H1 (cell line): ENCODE measurements at regions not wholly inside any gene's neighbourhood (a gene's known extent, or its start where the extent isn't known, plus 50 kb on each side); places are given as distances from the start of the nearest gene placed in this dataset.

Source experiments
- BACH1 ChIP-seq: IDR thresholded peaks from 2 replicates; pipeline ENCODE4 v1.6.1; 2012; ENCODE audit warnings: low read length, improper control_type of control experiment
- BRCA1 ChIP-seq: IDR thresholded peaks from 2 replicates; pipeline ENCODE4 v1.6.1; 2012; ENCODE audit warnings: low read depth, low read length, improper control_type of control experiment
- CBX8 ChIP-seq: fragments of 300-800, 300-1000 bp; sonication (generic); IDR thresholded peaks from 2 replicates; pipeline ENCODE4 v1.7.1; 2016; ENCODE audit warnings: low read depth, low read length, borderline replicate concordance
- HDAC2 ChIP-seq, 2 experiments: fragments of 300-600 bp in 1 of 2; sonication (generic) in 1 of 2; IDR thresholded peaks; 2 replicates each; pipeline ENCODE4 v1.6.1; 2011 to 2012; ENCODE audit warnings: low read depth in 2 of 2, low read length in 2 of 2, mild to moderate bottlenecking in 2 of 2, moderate library complexity in 2 of 2, borderline replicate concordance in 1 of 2, inconsistent platforms in 1 of 2
- HDAC6 ChIP-seq: IDR thresholded peaks from one replicate; pipeline ENCODE4 v1.7.1; 2012; ENCODE audit warnings: low read depth, mild to moderate bottlenecking, inconsistent platforms, low read length, moderate library complexity
- RAD21 ChIP-seq, 2 experiments: IDR thresholded peaks in 1 of 2; conservative IDR thresholded peaks in 1 of 2; 2 replicates each; pipeline ENCODE4 v1.6.1; 2011; ENCODE audit warnings: low read depth in 2 of 2, low read length in 2 of 2, improper control_type of control experiment in 1 of 2, inconsistent platforms in 1 of 2, mild to moderate bottlenecking in 1 of 2, moderate library complexity in 1 of 2
- SRF ChIP-seq: IDR thresholded peaks from 2 replicates; pipeline ENCODE4 v1.6.1; 2011; ENCODE audit warnings: mild to moderate bottlenecking, low read depth, low read length, moderate library complexity
- YY1 ChIP-seq: IDR thresholded peaks from 2 replicates; pipeline ENCODE4 v1.6.1; 2011; ENCODE audit warnings: low read depth, mild to moderate bottlenecking, low read length
- TF ChIP-seq, protein P1 (sequence below): fragments of 300-600 bp; sonication (generic); IDR thresholded peaks from 2 replicates; pipeline ENCODE4 v1.7.1; 2012; ENCODE audit warnings: low read length, moderate library complexity, mild to moderate bottlenecking, inconsistent platforms; ENCODE audit not compliant: insufficient replicate concordance
- TF ChIP-seq, protein P2 (sequence below): IDR thresholded peaks from 2 replicates; pipeline ENCODE4 v1.6.1; 2011; ENCODE audit warnings: low read length, improper control_type of control experiment

DNA sequence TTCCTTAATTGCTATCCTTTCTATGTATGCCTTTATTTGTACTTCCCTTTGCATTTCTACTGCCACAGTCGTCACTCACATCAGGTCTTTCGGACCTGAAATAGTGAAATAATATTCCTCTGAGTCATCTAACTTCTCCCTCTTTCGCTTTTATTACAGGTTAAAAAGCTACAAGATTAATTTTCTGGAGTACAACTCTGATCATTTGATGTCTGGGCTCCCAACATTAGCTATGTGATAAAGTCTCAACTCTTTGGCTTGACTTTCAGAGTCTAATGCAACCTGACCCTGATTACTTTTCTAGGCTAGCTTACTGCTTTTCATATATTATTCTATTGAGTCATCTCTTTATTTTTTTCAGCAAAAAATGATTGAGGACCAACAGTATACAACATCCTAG lies 638.8 kb upstream of the WWC1 start (continued):
- TF ChIP-seq, protein P1, sequence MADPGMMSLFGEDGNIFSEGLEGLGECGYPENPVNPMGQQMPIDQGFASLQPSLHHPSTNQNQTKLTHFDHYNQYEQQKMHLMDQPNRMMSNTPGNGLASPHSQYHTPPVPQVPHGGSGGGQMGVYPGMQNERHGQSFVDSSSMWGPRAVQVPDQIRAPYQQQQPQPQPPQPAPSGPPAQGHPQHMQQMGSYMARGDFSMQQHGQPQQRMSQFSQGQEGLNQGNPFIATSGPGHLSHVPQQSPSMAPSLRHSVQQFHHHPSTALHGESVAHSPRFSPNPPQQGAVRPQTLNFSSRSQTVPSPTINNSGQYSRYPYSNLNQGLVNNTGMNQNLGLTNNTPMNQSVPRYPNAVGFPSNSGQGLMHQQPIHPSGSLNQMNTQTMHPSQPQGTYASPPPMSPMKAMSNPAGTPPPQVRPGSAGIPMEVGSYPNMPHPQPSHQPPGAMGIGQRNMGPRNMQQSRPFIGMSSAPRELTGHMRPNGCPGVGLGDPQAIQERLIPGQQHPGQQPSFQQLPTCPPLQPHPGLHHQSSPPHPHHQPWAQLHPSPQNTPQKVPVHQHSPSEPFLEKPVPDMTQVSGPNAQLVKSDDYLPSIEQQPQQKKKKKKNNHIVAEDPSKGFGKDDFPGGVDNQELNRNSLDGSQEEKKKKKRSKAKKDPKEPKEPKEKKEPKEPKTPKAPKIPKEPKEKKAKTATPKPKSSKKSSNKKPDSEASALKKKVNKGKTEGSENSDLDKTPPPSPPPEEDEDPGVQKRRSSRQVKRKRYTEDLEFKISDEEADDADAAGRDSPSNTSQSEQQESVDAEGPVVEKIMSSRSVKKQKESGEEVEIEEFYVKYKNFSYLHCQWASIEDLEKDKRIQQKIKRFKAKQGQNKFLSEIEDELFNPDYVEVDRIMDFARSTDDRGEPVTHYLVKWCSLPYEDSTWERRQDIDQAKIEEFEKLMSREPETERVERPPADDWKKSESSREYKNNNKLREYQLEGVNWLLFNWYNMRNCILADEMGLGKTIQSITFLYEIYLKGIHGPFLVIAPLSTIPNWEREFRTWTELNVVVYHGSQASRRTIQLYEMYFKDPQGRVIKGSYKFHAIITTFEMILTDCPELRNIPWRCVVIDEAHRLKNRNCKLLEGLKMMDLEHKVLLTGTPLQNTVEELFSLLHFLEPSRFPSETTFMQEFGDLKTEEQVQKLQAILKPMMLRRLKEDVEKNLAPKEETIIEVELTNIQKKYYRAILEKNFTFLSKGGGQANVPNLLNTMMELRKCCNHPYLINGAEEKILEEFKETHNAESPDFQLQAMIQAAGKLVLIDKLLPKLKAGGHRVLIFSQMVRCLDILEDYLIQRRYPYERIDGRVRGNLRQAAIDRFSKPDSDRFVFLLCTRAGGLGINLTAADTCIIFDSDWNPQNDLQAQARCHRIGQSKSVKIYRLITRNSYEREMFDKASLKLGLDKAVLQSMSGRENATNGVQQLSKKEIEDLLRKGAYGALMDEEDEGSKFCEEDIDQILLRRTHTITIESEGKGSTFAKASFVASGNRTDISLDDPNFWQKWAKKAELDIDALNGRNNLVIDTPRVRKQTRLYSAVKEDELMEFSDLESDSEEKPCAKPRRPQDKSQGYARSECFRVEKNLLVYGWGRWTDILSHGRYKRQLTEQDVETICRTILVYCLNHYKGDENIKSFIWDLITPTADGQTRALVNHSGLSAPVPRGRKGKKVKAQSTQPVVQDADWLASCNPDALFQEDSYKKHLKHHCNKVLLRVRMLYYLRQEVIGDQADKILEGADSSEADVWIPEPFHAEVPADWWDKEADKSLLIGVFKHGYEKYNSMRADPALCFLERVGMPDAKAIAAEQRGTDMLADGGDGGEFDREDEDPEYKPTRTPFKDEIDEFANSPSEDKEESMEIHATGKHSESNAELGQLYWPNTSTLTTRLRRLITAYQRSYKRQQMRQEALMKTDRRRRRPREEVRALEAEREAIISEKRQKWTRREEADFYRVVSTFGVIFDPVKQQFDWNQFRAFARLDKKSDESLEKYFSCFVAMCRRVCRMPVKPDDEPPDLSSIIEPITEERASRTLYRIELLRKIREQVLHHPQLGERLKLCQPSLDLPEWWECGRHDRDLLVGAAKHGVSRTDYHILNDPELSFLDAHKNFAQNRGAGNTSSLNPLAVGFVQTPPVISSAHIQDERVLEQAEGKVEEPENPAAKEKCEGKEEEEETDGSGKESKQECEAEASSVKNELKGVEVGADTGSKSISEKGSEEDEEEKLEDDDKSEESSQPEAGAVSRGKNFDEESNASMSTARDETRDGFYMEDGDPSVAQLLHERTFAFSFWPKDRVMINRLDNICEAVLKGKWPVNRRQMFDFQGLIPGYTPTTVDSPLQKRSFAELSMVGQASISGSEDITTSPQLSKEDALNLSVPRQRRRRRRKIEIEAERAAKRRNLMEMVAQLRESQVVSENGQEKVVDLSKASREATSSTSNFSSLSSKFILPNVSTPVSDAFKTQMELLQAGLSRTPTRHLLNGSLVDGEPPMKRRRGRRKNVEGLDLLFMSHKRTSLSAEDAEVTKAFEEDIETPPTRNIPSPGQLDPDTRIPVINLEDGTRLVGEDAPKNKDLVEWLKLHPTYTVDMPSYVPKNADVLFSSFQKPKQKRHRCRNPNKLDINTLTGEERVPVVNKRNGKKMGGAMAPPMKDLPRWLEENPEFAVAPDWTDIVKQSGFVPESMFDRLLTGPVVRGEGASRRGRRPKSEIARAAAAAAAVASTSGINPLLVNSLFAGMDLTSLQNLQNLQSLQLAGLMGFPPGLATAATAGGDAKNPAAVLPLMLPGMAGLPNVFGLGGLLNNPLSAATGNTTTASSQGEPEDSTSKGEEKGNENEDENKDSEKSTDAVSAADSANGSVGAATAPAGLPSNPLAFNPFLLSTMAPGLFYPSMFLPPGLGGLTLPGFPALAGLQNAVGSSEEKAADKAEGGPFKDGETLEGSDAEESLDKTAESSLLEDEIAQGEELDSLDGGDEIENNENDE, result no peak
- TF ChIP-seq, protein P2, sequence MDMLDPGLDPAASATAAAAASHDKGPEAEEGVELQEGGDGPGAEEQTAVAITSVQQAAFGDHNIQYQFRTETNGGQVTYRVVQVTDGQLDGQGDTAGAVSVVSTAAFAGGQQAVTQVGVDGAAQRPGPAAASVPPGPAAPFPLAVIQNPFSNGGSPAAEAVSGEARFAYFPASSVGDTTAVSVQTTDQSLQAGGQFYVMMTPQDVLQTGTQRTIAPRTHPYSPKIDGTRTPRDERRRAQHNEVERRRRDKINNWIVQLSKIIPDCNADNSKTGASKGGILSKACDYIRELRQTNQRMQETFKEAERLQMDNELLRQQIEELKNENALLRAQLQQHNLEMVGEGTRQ, result no peak
- TF ChIP-seq HDAC2 (IDR thresholded peaks at IDR 0.05; ENCODE audit: borderline replicate concordance in 1 of 2, low read depth in 2 of 2, low read length in 2 of 2), result no peak
- TF ChIP-seq SRF, result no peak
- no peak for TF ChIP-seq CBX8
- no peak for TF ChIP-seq RAD21 (IDR thresholded peaks at IDR 0.05 in 1 of 2, conservative IDR thresholded peaks at IDR 0.05 in 1 of 2; ENCODE audit: low read depth in 2 of 2, low read length in 2 of 2)
- no peak for TF ChIP-seq BRCA1
- no peak for TF ChIP-seq YY1
- no peak for TF ChIP-seq HDAC6
- TF ChIP-seq BACH1, result no peak
- TF ChIP-seq, all 59 proteins: peak for 0
